Brain microvascular endothelial cell (primary cell): ENCODE measurements at regions not wholly inside any gene's neighbourhood (a gene's known extent, or its start where the extent isn't known, plus 50 kb on each side); places are given as distances from the start of the nearest gene placed in this dataset.

Source experiments
- DNase-seq: peaks from one replicate; pipeline ENCODE4 v3.0.0-alpha.2; 2020
- H3K27ac ChIP-seq: fragments of 250-450 bp; sonication (Bioruptor Pico); 2 replicates; pipeline ENCODE4 v1.5.1; 2020; ENCODE audit warnings: mild to moderate bottlenecking, moderate library complexity
- H3K27me3 ChIP-seq: fragments of 250-450 bp; sonication (Bioruptor Pico); replicated peaks from 2 replicates; pipeline ENCODE4 v1.5.1; 2020; ENCODE audit warnings: mild to moderate bottlenecking
- H3K36me3 ChIP-seq: fragments of 250-450 bp; sonication (Bioruptor Pico); replicated peaks from 2 replicates; pipeline ENCODE4 v1.5.1; 2020; ENCODE audit warnings: mild to moderate bottlenecking
- H3K4me3 ChIP-seq: 2 replicates; pipeline ENCODE4 v1.5.1; 2011; ENCODE audit warnings: low read depth, mild to moderate bottlenecking, control low read depth, low read length, moderate library complexity
- CTCF ChIP-seq: IDR thresholded peaks from 2 replicates; pipeline ENCODE4 v1.5.1; 2011; ENCODE audit warnings: low read depth, mild to moderate bottlenecking, moderate library complexity, low read length, control low read depth, inconsistent platforms; ENCODE audit errors: missing control alignments
- in situ Hi-C: cut with HindIII; loops from 2 replicates; pipeline ENCODE4 v1.10.0; 2017; ENCODE audit warnings: low sequenced_read_pairs, low pct_ligation_motif_present

DNA sequence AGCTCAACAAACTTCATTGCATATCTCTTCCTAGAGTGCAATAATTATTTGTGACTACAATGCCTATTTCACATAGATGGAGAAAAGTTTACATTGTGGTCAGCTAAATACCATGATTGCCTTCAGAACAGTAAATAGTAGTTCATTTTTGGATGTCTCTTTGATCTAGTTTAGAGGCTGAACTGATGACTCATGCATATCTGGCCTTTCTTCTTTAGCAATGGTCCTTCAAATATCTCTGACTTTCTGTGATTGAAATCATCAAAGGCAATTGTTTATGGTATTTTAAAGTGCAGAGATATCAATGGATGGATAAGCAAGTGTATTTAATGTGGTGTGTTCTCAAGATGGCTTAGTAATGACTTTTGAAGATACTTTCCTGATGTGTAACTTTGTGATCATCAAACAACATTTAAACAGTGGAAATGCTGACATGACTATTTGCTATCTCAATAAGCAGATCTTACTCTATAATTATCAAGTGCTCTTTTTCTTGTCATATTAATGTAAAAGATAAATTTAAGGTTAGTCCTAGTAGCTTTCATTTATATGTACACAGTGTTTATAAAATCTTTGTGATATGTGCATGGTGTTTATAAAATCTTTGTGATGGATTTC is 523.7 kb upstream of the SLC35B3 start:
- Histone ChIP-seq H3K4me3 (no peak overlapping the region), H3K27me3 (no peaks in the 10 kb centered on the region), H3K27ac (no peak overlapping the region), H3K36me3 (no peaks in the 10 kb centered on the region)
- in situ Hi-C loops = no loop called here
- no peak for TF ChIP-seq CTCF
- DNase-seq = no peak

DNA sequence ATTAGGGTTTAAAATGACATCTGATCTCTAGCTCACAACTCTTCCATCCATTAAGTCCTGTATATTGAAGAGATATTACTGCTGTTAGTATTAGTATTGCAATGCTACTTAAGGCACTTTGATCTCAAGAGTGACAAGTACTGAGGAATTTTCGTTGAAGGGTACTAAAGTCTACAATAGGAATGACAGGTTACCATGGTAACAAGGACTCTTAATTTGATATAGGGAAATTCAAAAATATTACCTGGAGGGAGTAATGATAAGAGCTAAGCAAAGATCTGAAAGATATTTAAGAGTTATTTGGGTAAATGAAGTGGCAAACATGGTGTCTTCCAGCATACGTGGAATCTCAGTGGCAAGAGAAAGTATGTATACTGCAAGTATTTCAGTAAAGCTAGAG is 518.0 kb upstream of the SLC35B3 start:
- Histone ChIP-seq H3K4me3 (no peak overlapping the region), H3K36me3 (no peaks in the 10 kb centered on the region), H3K27ac (no peak overlapping the region), H3K27me3 (no peaks in the 10 kb centered on the region)
- no peak for TF ChIP-seq CTCF
- in situ Hi-C loops = no loop called here
- DNase-seq = no peak

- in situ Hi-C loops = no loop called here
- H3K27ac ChIP-seq = no peak overlapping the region
- no peak for DNase-seq
- no peak for TF ChIP-seq CTCF
- H3K4me3 ChIP-seq = no peak overlapping the region
- no peaks in the 10 kb centered on the region for H3K36me3 ChIP-seq
- no peaks in the 10 kb centered on the region for H3K27me3 ChIP-seq
These were observed 513.4 kb upstream of the SLC35B3 start for GRCh38 chr6:8948733-8949132.

- TF ChIP-seq CTCF = no peak
- no peaks in the 10 kb centered on the region for H3K27me3 ChIP-seq
- in situ Hi-C loops = no loop called here
- no peak overlapping the region for H3K4me3 ChIP-seq
- H3K36me3 ChIP-seq = no peaks in the 10 kb centered on the region
- no peak for DNase-seq
- no peak overlapping the region for H3K27ac ChIP-seq
These were observed 512.6 kb upstream of the SLC35B3 start for GRCh38 chr6:8947900-8948299.

- H3K27me3 ChIP-seq = no peaks in the 10 kb centered on the region
- no peak overlapping the region for H3K27ac ChIP-seq
- H3K4me3 ChIP-seq = no peak overlapping the region
- TF ChIP-seq CTCF = no peak
- in situ Hi-C loops = no loop called here
- no peaks in the 10 kb centered on the region for H3K36me3 ChIP-seq
- DNase-seq = no peak
These were observed 509.2 kb upstream of the SLC35B3 start for GRCh38 chr6:8944548-8944947.

- no peak for DNase-seq
- no peak for TF ChIP-seq CTCF
- no peak overlapping the region for H3K4me3 ChIP-seq
- H3K27me3 ChIP-seq = no peaks in the 10 kb centered on the region
- in situ Hi-C loops = no loop called here
- no peaks in the 10 kb centered on the region for H3K36me3 ChIP-seq
- no peak overlapping the region for H3K27ac ChIP-seq
These were observed 507.7 kb upstream of the SLC35B3 start for GRCh38 chr6:8943073-8943472.
